Ovary (tissue), 7 donors: ENCODE measurements at regions not wholly inside any gene's neighbourhood (a gene's known extent, or its start where the extent isn't known, plus 50 kb on each side); places are given as distances from the start of the nearest gene placed in this dataset.
"Not testable (repeated sequence)": the region's sequence is repeated elsewhere in the genome, so short reads cannot be mapped to it uniquely, and the experiment has no call there.

Experiments
- DNase-seq, 5 donors: peaks; one replicate each; pipeline ENCODE4 v3.0.0-alpha.2; 2019 to 2020
- H3K27ac ChIP-seq, 2 donors: fragments of 200-600 bp; one replicate each; pipeline versions ENCODE4 v1.5.1 to v1.8.0; 2019 to 2022
- H3K27me3 ChIP-seq: fragments of 200-600 bp; one replicate; pipeline ENCODE4 v1.8.0; 2022
- H3K36me3 ChIP-seq: fragments of 200-600 bp; sonication (generic); one replicate; pipeline ENCODE4 v1.5.1; 2019
- H3K4me1 ChIP-seq: one replicate; pipeline ENCODE4 v1.8.1; 2013; ENCODE audit warnings: mild to moderate bottlenecking, moderate library complexity; ENCODE audit not compliant: insufficient read depth
- H3K4me3 ChIP-seq: fragments of 200-600 bp; sonication (generic); one replicate; pipeline ENCODE4 v1.5.1; 2017
- H3K9me3 ChIP-seq, 2 donors: fragments of 200-600 bp in 1 of 2; sonication (generic) in 1 of 2; one replicate each; pipeline versions ENCODE4 v1.5.1 to v1.8.1; 2013 to 2019; ENCODE audit warnings: mild to moderate bottlenecking in 1 of 2, moderate library complexity in 1 of 2
- CTCF ChIP-seq, 3 donors: fragments of 450-650 bp in 2 of 3; fragments of 200-600 bp in 1 of 3; IDR thresholded peaks; one replicate each; pipeline versions ENCODE4 v1.5.1 to v1.8.0; 2016 to 2022; ENCODE audit warnings: antibody characterized with exemption in 3 of 3, mild to moderate bottlenecking in 1 of 3
- EP300 ChIP-seq: sonication (generic); formaldehyde crosslinking; IDR thresholded peaks from one replicate; pipeline ENCODE4 v1.6.1; 2017; ENCODE audit warnings: antibody characterized with exemption
- POLR2A ChIP-seq: fragments of 450-650 bp; IDR thresholded peaks from one replicate; pipeline ENCODE4 v1.6.1; 2017; ENCODE audit warnings: antibody characterized with exemption, mild to moderate bottlenecking, moderate library complexity
- WGBS, 3 donors: extraction: QIAGEN DNeasy Blood & Tissue Kit in 1 of 3; methylation state at CpG; one replicate each; pipeline versions ENCODE4 v1.1.5 to v1.1.7; 2013 to 2017; 5-methylcytosine and 5-hydroxymethylcytosine counted together
- intact Hi-C, 4 donors: fragments of 100-400 bp; cut with DNase I; formaldehyde crosslinking; loops; one replicate each; pipeline versions ENCODE4 v1.11.0 to v1.15.1; 2022 to 2023
- donor health status: DM: no; HTN: no; CAD: no; lungs with moderate emphysema.
- donor health status: DM: no; HTN: no; CAD: no.
- donor health status: Bipolar disorder and iron deficiency.
- donor health status: DM: no; HTN: no; CAD: no.
- donor health status: DM: yes; HTN: yes; CAD: no.

- intact Hi-C loops: no loop called here
- Histone ChIP-seq H3K36me3 (no peaks in the 10 kb centered on the region), H3K27me3 (no peaks in the 10 kb centered on the region), H3K4me1 (no peaks in the 10 kb centered on the region), H3K9me3 (no peaks in the 10 kb centered on the region), H3K4me3 (no peak overlapping the region), H3K27ac (no peak overlapping the region)
- TF ChIP-seq EP300 (no peak), CTCF (IDR thresholded peaks at IDR 0.05) (no peak), POLR2A (no peak)
- no peak for DNase-seq
- WGBS, 3 donors: 64 to 74% (median 66%) methylated on average over 5 of the region's 5 CpGs
These were observed 617.5 kb upstream of the GRIN3A start for GRCh38 chr9:102355982-102356381.

GRCh38 chr9:102354041-102354440 is 615.6 kb upstream of the GRIN3A start:
- Histone ChIP-seq H3K9me3 (no peaks in the 10 kb centered on the region), H3K4me1 (no peaks in the 10 kb centered on the region), H3K36me3 (no peaks in the 10 kb centered on the region), H3K27me3 (no peaks in the 10 kb centered on the region), H3K27ac (no peak overlapping the region), H3K4me3 (no peak overlapping the region)
- WGBS, 3 donors: 86 to 90% (median 90%) methylated on average over 1 of the region's 1 CpG
- TF ChIP-seq EP300: no peak
- no peak for TF ChIP-seq POLR2A
- TF ChIP-seq CTCF (IDR thresholded peaks at IDR 0.05): no peak
- no peak for DNase-seq
- intact Hi-C loops: no loop called here

GRCh38 chr9:102337471-102337870 is 599.0 kb upstream of the GRIN3A start:
- intact Hi-C loops, H3K36me3 ChIP-seq, H3K9me3 ChIP-seq, H3K4me3 ChIP-seq, H3K27ac ChIP-seq, H3K27me3 ChIP-seq, H3K4me1 ChIP-seq, DNase-seq: not testable (repeated sequence)
- whole genome bisulfite sequencing, 3 donors: 83 to 90% (median 87%) methylated on average over 6 of the region's 6 CpGs

GRCh38 chr9:102309379-102309778 is 570.9 kb upstream of the GRIN3A start:
- H3K4me3 ChIP-seq: no peak overlapping the region
- intact Hi-C loops: no loop called here
- peak in 1 of 5 donors; percentile 15 for DNase-seq
- TF ChIP-seq EP300 (no peak), CTCF (IDR thresholded peaks at IDR 0.05) (no peak), POLR2A (no peak)
- H3K27ac ChIP-seq: no peak overlapping the region
- no peaks in the 10 kb centered on the region for H3K4me1 ChIP-seq
- WGBS, 3 donors: 89 to 100% (median 100%) methylated on average over 1 of the region's 1 CpG
- peaks cover 0 to 4% of the 10 kb centered on the region in 2 donors for H3K9me3 ChIP-seq
- no peaks in the 10 kb centered on the region for H3K36me3 ChIP-seq
- no peaks in the 10 kb centered on the region for H3K27me3 ChIP-seq

- H3K36me3 ChIP-seq: no peaks in the 10 kb centered on the region
- H3K4me1 ChIP-seq: no peaks in the 10 kb centered on the region
- no peak overlapping the region for H3K4me3 ChIP-seq
- no peak for DNase-seq
- H3K9me3 ChIP-seq: no peaks in the 10 kb centered on the region
- no peak overlapping the region for H3K27ac ChIP-seq
- intact Hi-C loops: no loop called here
- no peaks in the 10 kb centered on the region for H3K27me3 ChIP-seq
- WGBS, 3 donors: 75 to 85% (median 84%) methylated on average over 3 of the region's 3 CpGs
- no peak for TF ChIP-seq POLR2A
These were observed 556.7 kb upstream of the GRIN3A start for GRCh38 chr9:102295188-102295587.

- Histone ChIP-seq H3K9me3 (no peaks in the 10 kb centered on the region), H3K4me3 (no peak overlapping the region), H3K4me1 (no peaks in the 10 kb centered on the region), H3K36me3 (no peaks in the 10 kb centered on the region), H3K27ac (no peak overlapping the region), H3K27me3 (no peaks in the 10 kb centered on the region)
- WGBS, 3 donors: 61 to 73% (median 70%) methylated on average over 2 of the region's 2 CpGs
- intact Hi-C loops: no loop called here
- no peak for DNase-seq
- TF ChIP-seq EP300: no peak
- TF ChIP-seq POLR2A: no peak
- TF ChIP-seq CTCF (IDR thresholded peaks at IDR 0.05): no peak
These were observed 535.5 kb upstream of the GRIN3A start for GRCh38 chr9:102273952-102274351.
